HL-60 (cell line): ENCODE measurements at regions not wholly inside any gene's neighbourhood (a gene's known extent, or its start where the extent isn't known, plus 50 kb on each side); places are given as distances from the start of the nearest gene placed in this dataset.

Source experiments
- DNase-seq, 2 experiments: peaks; one replicate each; pipeline ENCODE4 v3.0.0-alpha.2; 2010 to 2020; ENCODE audit warnings: low read depth in 1 of 2, low spot score in 1 of 2
- H3K27ac ChIP-seq: fragments of 250-450 bp; sonication (Bioruptor Pico); replicated peaks from 2 replicates; pipeline ENCODE4 v1.5.1; 2020; ENCODE audit warnings: mild to moderate bottlenecking, moderate library complexity
- H3K27me3 ChIP-seq: fragments of 250-450 bp; sonication (Bioruptor Pico); 2 replicates; pipeline ENCODE4 v1.5.1; 2021; ENCODE audit warnings: mild to moderate bottlenecking, moderate library complexity; ENCODE audit not compliant: insufficient read depth, poor library complexity, severe bottlenecking
- H3K4me3 ChIP-seq: replicated peaks from 2 replicates; pipeline ENCODE4 v1.5.1; 2011; ENCODE audit warnings: mild to moderate bottlenecking, control low read depth, low read length; ENCODE audit not compliant: insufficient read depth
- CTCF ChIP-seq: IDR thresholded peaks from one replicate; pipeline ENCODE4 v1.5.1; 2011; ENCODE audit warnings: low read length, control low read depth, inconsistent platforms; ENCODE audit not compliant: insufficient read depth
- GABPA ChIP-seq: IDR thresholded peaks from 2 replicates; pipeline ENCODE4 v1.6.1; 2012; ENCODE audit warnings: low read depth
- POLR2AphosphoS5 ChIP-seq: IDR thresholded peaks from 2 replicates; pipeline ENCODE4 v1.6.1; 2012; ENCODE audit warnings: low read depth
- REST ChIP-seq: IDR thresholded peaks from 2 replicates; pipeline ENCODE4 v1.6.1; 2012; ENCODE audit warnings: low read depth; ENCODE audit not compliant: insufficient replicate concordance
- SPI1 ChIP-seq: IDR thresholded peaks from 2 replicates; pipeline ENCODE4 v1.6.1; 2012; ENCODE audit warnings: low read depth, mild to moderate bottlenecking, borderline replicate concordance

- Histone ChIP-seq H3K4me3 (no peak overlapping the region), H3K27me3 (no peaks in the 10 kb centered on the region), H3K27ac (no peak overlapping the region)
- DNase-seq: no peak
- no peak for TF ChIP-seq CTCF
- TF ChIP-seq SPI1: no peak
Measured at GRCh38 chr3:144175644-144176425, 204.2 kb downstream of the DIPK2A start.

- TF ChIP-seq REST (no peak), SPI1 (no peak), GABPA (no peak), POLR2AphosphoS5 (no peak), CTCF (no peak)
- Histone ChIP-seq H3K27ac (no peak overlapping the region), H3K4me3 (no peak overlapping the region), H3K27me3 (no peaks in the 10 kb centered on the region)
- DNase-seq: no peak
Measured at GRCh38 chr3:144177649-144178048, 206.0 kb downstream of the DIPK2A start.

- Histone ChIP-seq H3K27ac (no peak overlapping the region), H3K27me3 (no peaks in the 10 kb centered on the region), H3K4me3 (no peak overlapping the region)
- DNase-seq: no peak
- TF ChIP-seq GABPA (no peak), CTCF (no peak), REST (no peak), POLR2AphosphoS5 (no peak), SPI1 (no peak)
Measured at GRCh38 chr3:144178607-144179006, 207.0 kb downstream of the DIPK2A start.

- no peak for TF ChIP-seq CTCF
- TF ChIP-seq REST: no peak
- no peak for TF ChIP-seq POLR2AphosphoS5
- TF ChIP-seq SPI1: no peak
- TF ChIP-seq GABPA: no peak
- DNase-seq: no peak
- H3K27me3 ChIP-seq: no peaks in the 10 kb centered on the region
- no peak overlapping the region for H3K27ac ChIP-seq
- no peak overlapping the region for H3K4me3 ChIP-seq
Measured at GRCh38 chr3:144181062-144181461, 209.4 kb downstream of the DIPK2A start.
